Neural crest cell (in vitro differentiated cells): ENCODE measurements at regions not wholly inside any gene's neighbourhood (a gene's known extent, or its start where the extent isn't known, plus 50 kb on each side); places are given as distances from the start of the nearest gene placed in this dataset.

Experiments
- DNase-seq: peaks from one replicate; pipeline ENCODE4 v3.0.0; 2021; ENCODE audit warnings: low read depth, mixed read lengths, low spot score
- H3K27ac Mint-ChIP-seq: one replicate; pipeline ENCODE4 v1.8.0; 2021; ENCODE audit warnings: mild to moderate bottlenecking, mixed read lengths; ENCODE audit not compliant: unreplicated experiment
- H3K27me3 Mint-ChIP-seq: 2 replicates; pipeline ENCODE4 v1.8.0; 2021; ENCODE audit warnings: low read depth, mild to moderate bottlenecking, mixed read lengths
- H3K36me3 Mint-ChIP-seq: 2 replicates; pipeline ENCODE4 v1.8.0; 2021; ENCODE audit warnings: low read depth, mild to moderate bottlenecking, mixed read lengths
- H3K4me1 Mint-ChIP-seq: 2 replicates; pipeline ENCODE4 v1.8.0; 2021; ENCODE audit warnings: mixed read lengths
- H3K4me3 Mint-ChIP-seq: one replicate; pipeline ENCODE4 v1.8.0; 2021; ENCODE audit warnings: mild to moderate bottlenecking, mixed read lengths
- H3K9me3 Mint-ChIP-seq: 2 replicates; pipeline ENCODE4 v1.8.0; 2021; ENCODE audit warnings: mixed read lengths
- CTCF ChIP-seq: fragments of 200-600 bp; sonication (generic); conservative IDR thresholded peaks from 2 replicates; pipeline ENCODE4 v1.5.0; 2021; ENCODE audit warnings: antibody characterized with exemption, mild to moderate bottlenecking

- Mint-ChIP-seq H3K4me1 (peaks cover 35% of the 10 kb centered on the region), H3K9me3 (peaks cover 3% of the 10 kb centered on the region), H3K36me3 (no peaks in the 10 kb centered on the region), H3K4me3 (no peak overlapping the region), H3K27me3 (peaks cover 15% of the 10 kb centered on the region), H3K27ac (no peak overlapping the region)
- TF ChIP-seq CTCF: no peak
- no peak for DNase-seq
Measured at GRCh38 chr14:97377550-97377949, 580.4 kb downstream of the VRK1 start.

- Mint-ChIP-seq H3K4me3 (no peak overlapping the region), H3K27ac (no peak overlapping the region), H3K36me3 (no peaks in the 10 kb centered on the region), H3K27me3 (peaks cover 10% of the 10 kb centered on the region), H3K4me1 (peaks cover 47% of the 10 kb centered on the region), H3K9me3 (peaks cover 3% of the 10 kb centered on the region)
- no peak for DNase-seq
- no peak for TF ChIP-seq CTCF
Measured at GRCh38 chr14:97379091-97379531, 581.9 kb downstream of the VRK1 start.

GRCh38 chr14:97380539-97380941 lies 583.4 kb downstream of the VRK1 start:
- H3K9me3 Mint-ChIP-seq: peaks cover 3% of the 10 kb centered on the region
- H3K27ac Mint-ChIP-seq: no peak overlapping the region
- H3K4me3 Mint-ChIP-seq: no peak overlapping the region
- H3K27me3 Mint-ChIP-seq: peaks cover 10% of the 10 kb centered on the region
- no peak for DNase-seq
- TF ChIP-seq CTCF: no peak
- peaks cover 46% of the 10 kb centered on the region for H3K4me1 Mint-ChIP-seq
- H3K36me3 Mint-ChIP-seq: no peaks in the 10 kb centered on the region

- peaks cover 42% of the 10 kb centered on the region for H3K4me1 Mint-ChIP-seq
- H3K27ac Mint-ChIP-seq: no peak overlapping the region
- DNase-seq: no peak
Measured at GRCh38 chr14:97381309-97381708, 584.1 kb downstream of the VRK1 start.

GRCh38 chr14:97382616-97383226 lies 585.5 kb downstream of the VRK1 start:
- H3K4me1 Mint-ChIP-seq: peaks cover 46% of the 10 kb centered on the region

More at GRCh38 chr14:97381309-97381708, 584.1 kb downstream of the VRK1 start:
- Mint-ChIP-seq H3K9me3 (peaks cover 3% of the 10 kb centered on the region), H3K4me3 (no peak overlapping the region), H3K27me3 (peaks cover 10% of the 10 kb centered on the region), H3K36me3 (no peaks in the 10 kb centered on the region)
- no peak for TF ChIP-seq CTCF

More at GRCh38 chr14:97382616-97383226, 585.5 kb downstream of the VRK1 start:
- no peak for TF ChIP-seq CTCF
- peaks cover 3% of the 10 kb centered on the region for H3K9me3 Mint-ChIP-seq
- no peaks in the 10 kb centered on the region for H3K36me3 Mint-ChIP-seq
- no peak overlapping the region for H3K4me3 Mint-ChIP-seq
- H3K27ac Mint-ChIP-seq: no peak overlapping the region
- peaks cover 14% of the 10 kb centered on the region for H3K27me3 Mint-ChIP-seq
- no peak for DNase-seq
